K562 (cell line): ENCODE measurements at regions not wholly inside any gene's neighbourhood (a gene's known extent, or its start where the extent isn't known, plus 50 kb on each side); places are given as distances from the start of the nearest gene placed in this dataset.

ENCODE experiments used
- ATAC-seq: fragments of 200-7000 bp; cut with Tn5 transposase; 3 replicates; pipeline ENCODE4 v1.9.1; 2020; ENCODE audit warnings: moderate library complexity
- BruUV-seq: library from RNA; stranded (reverse); fragments of 400-500 nt; replicated peaks from 2 replicates; lab custom pipeline; 2021; lab: Mats Ljungman, UMichigan
- CTCF ChIA-PET: fragments of 300-600 bp; formaldehyde crosslinking; extraction: SDS; loops from one replicate; lab custom pipeline; 2021; ENCODE audit warnings: low intra/inter-chr PET ratio; lab: Yijun Ruan, JAX
- POLR2A ChIA-PET: fragments of 300-600, 350-650 bp; sonication (Branson Sonifier 250); formaldehyde crosslinking; extraction: SDS; loops from one replicate; lab custom pipeline; 2021; ENCODE audit warnings: antibody characterized with exemption, inconsistent platforms; lab: Yijun Ruan, JAX
- DNase-seq, 4 experiments: peaks; one replicate each; pipeline versions ENCODE4 v3.0.0 to v3.0.0-alpha.2; 2011 to 2018; ENCODE audit warnings: low spot score in 3 of 4, mixed read lengths in 3 of 4; ENCODE audit errors: extremely low read depth in 1 of 4
- FAIRE-seq: peaks from 2 replicates; lab custom pipeline; 2011; peaks lifted over from hg19 to GRCh38; lab: Jason Lieb, UNC
- H2AFZ ChIP-seq: 2 replicates; pipeline ENCODE4 v1.6.0; 2011; ENCODE audit warnings: low read depth, low read length, control low read depth, inconsistent platforms
- H3K27ac ChIP-seq: fragments of 200-600 bp; 3 replicates; pipeline ENCODE4 v1.8.0; 2011; ENCODE audit warnings: low read depth, mild to moderate bottlenecking, control low read depth, inconsistent platforms, low read length, moderate library complexity, mixed read lengths; ENCODE audit errors: extremely low read depth
- H3K27me3 ChIP-seq, 2 experiments: fragments of 300-600 bp in 1 of 2; 2 replicates in 1 of 2; 3 replicates in 1 of 2; pipeline versions ENCODE4 v1.6.0 to v1.8.0; 2011; ENCODE audit warnings: inconsistent platforms in 2 of 2, low read length in 2 of 2, mild to moderate bottlenecking in 1 of 2, mixed read lengths in 1 of 2, moderate library complexity in 1 of 2; ENCODE audit not compliant: control insufficient read depth in 2 of 2, insufficient read depth in 2 of 2
- H3K36me3 ChIP-seq: fragments of 300-600 bp; 3 replicates; pipeline ENCODE4 v1.8.0; 2011; ENCODE audit warnings: mild to moderate bottlenecking, low read length, inconsistent platforms; ENCODE audit not compliant: control insufficient read depth, insufficient read depth
- H3K4me1 ChIP-seq, 2 experiments: fragments of 200-600 bp in 1 of 2; replicated peaks in 1 of 2; 2 replicates in 1 of 2; 3 replicates in 1 of 2; pipeline versions ENCODE4 v1.5.1 to v1.8.0; 2011; ENCODE audit warnings: inconsistent platforms in 2 of 2, low read length in 2 of 2, mild to moderate bottlenecking in 1 of 2, mixed read lengths in 1 of 2, moderate library complexity in 1 of 2; ENCODE audit not compliant: control insufficient read depth in 2 of 2, insufficient read depth in 2 of 2
- H3K4me2 ChIP-seq: 2 replicates; pipeline ENCODE4 v1.6.1; 2011; ENCODE audit warnings: low read length, control low read depth, inconsistent platforms, mixed read lengths; ENCODE audit not compliant: insufficient read depth
- H3K4me3 ChIP-seq: fragments of 200-600 bp; sonication (generic), shearing (Covaris generic); 2 replicates; pipeline ENCODE4 v1.5.1; 2016; ENCODE audit warnings: control low read depth, inconsistent platforms
- H3K79me2 ChIP-seq: fragments of 200-600 bp; 3 replicates; pipeline ENCODE4 v1.8.0; 2011; ENCODE audit warnings: low read length, inconsistent platforms; ENCODE audit not compliant: control insufficient read depth, insufficient read depth
- H3K9ac ChIP-seq, 2 experiments: 2 replicates each; pipeline versions ENCODE4 v1.6.0 to v1.6.1; 2011; ENCODE audit warnings: low read depth in 2 of 2, low read length in 2 of 2, control low read depth in 1 of 2, inconsistent platforms in 1 of 2, mild to moderate bottlenecking in 1 of 2, mixed read lengths in 1 of 2; ENCODE audit not compliant: insufficient read depth in 1 of 2
- H3K9me1 ChIP-seq: one replicate; pipeline ENCODE4 v1.6.0; 2011; ENCODE audit warnings: inconsistent platforms, mild to moderate bottlenecking, low read length, moderate library complexity; ENCODE audit not compliant: control insufficient read depth, insufficient read depth
- H3K9me3 ChIP-seq: replicated peaks from 2 replicates; pipeline ENCODE4 v1.5.1; 2011; ENCODE audit warnings: low read depth, low read length, inconsistent platforms; ENCODE audit not compliant: control insufficient read depth, insufficient read depth
- H4K20me1 ChIP-seq: replicated peaks from 2 replicates; pipeline ENCODE4 v1.6.1; 2011; ENCODE audit warnings: low read length, inconsistent platforms, mixed read lengths; ENCODE audit not compliant: control insufficient read depth, insufficient read depth
- BCOR ChIP-seq: fragments of 450-650 bp; IDR thresholded peaks from 2 replicates; pipeline ENCODE4 v1.6.1; 2016
- BRD4 ChIP-seq: fragments of 200-600 bp; sonication (generic); IDR thresholded peaks from 2 replicates; pipeline ENCODE4 v1.6.1; 2017; ENCODE audit warnings: inconsistent platforms
- CCAR2 ChIP-seq: fragments of 200-400 bp; formaldehyde crosslinking; IDR thresholded peaks from 2 replicates; pipeline ENCODE4 v1.6.1; 2017; ENCODE audit warnings: mild to moderate bottlenecking, low read depth, low read length
- GABPA ChIP-seq: fragments of 200-800 bp; sonication (Bioruptor generic); conservative IDR thresholded peaks from 2 replicates; pipeline ENCODE4 v1.6.1; 2016; ENCODE audit warnings: low read depth, missing genetic modification characterization, missing compliant biosample characterization
- HSF4 ChIP-seq: fragments of 250-450 bp; sonication (Bioruptor Pico); IDR thresholded peaks from 2 replicates; pipeline ENCODE4 v2.1.2; 2022; ENCODE audit warnings: mild to moderate bottlenecking, moderate library complexity, borderline replicate concordance
- MTA3 ChIP-seq: fragments of 450-650 bp; formaldehyde crosslinking; IDR thresholded peaks from 2 replicates; pipeline ENCODE4 v1.6.1; 2017; ENCODE audit warnings: mild to moderate bottlenecking, borderline replicate concordance
- PML ChIP-seq: IDR thresholded peaks from 2 replicates; pipeline ENCODE4 v1.6.1; 2012; ENCODE audit warnings: low read length, inconsistent platforms
- PTRF ChIP-seq: fragments of 450-650 bp; IDR thresholded peaks from 2 replicates; pipeline ENCODE4 v1.6.1; 2016; ENCODE audit warnings: mild to moderate bottlenecking, missing genetic modification characterization, missing compliant biosample characterization
- TARDBP ChIP-seq: fragments of 450-650 bp; IDR thresholded peaks from 2 replicates; pipeline ENCODE4 v1.6.1; 2016
- ZBTB8A ChIP-seq: fragments of 450-650 bp; IDR thresholded peaks from 2 replicates; pipeline ENCODE4 v1.6.1; 2018; ENCODE audit warnings: mild to moderate bottlenecking, moderate library complexity; ENCODE audit not compliant: partially characterized antibody
- ZNF24 ChIP-seq: fragments of 450-650 bp; IDR thresholded peaks from 2 replicates; pipeline ENCODE4 v1.6.1; 2016
- ZNF766 ChIP-seq: fragments of 200-800 bp; sonication (Bioruptor generic); conservative IDR thresholded peaks from 2 replicates; pipeline ENCODE4 v1.6.1; 2016; ENCODE audit warnings: missing genetic modification characterization, missing compliant biosample characterization
- WGBS: fragments of 100-300 bp; shearing (Covaris generic); methylation state at CpG from one replicate; pipeline ENCODE4 v1.1.6; 2016; ENCODE audit warnings: low coverage, mixed read lengths; ENCODE audit not compliant: insufficient coverage; ENCODE audit errors: missing lambda C conversion rate; 5-methylcytosine and 5-hydroxymethylcytosine counted together
- in situ Hi-C: fragments of 300-500 bp; cut with MboI; formaldehyde crosslinking; loops from 4 replicates; pipeline ENCODE4 v1.15.0; 2018; ENCODE audit warnings: inconsistent platforms, mixed read lengths
- intact Hi-C: fragments of 100-400 bp; cut with micrococcal nuclease; formaldehyde crosslinking; loops from 2 replicates; pipeline ENCODE4 v1.14.2; 2022
- TF ChIP-seq, protein P1 (sequence below): sonication (generic); formaldehyde crosslinking; IDR thresholded peaks from 2 replicates; pipeline ENCODE4 v1.8.0; 2022; ENCODE audit warnings: mild to moderate bottlenecking, missing genetic modification reagents, borderline replicate concordance
- TF ChIP-seq, protein P2 (sequence below): IDR thresholded peaks from 2 replicates; pipeline ENCODE4 v1.6.1; 2011; ENCODE audit warnings: borderline replicate concordance, low read depth, mild to moderate bottlenecking, moderate library complexity, low read length; ENCODE audit not compliant: insufficient read depth, poor library complexity, severe bottlenecking
- TF ChIP-seq, protein P3 (sequence below): fragments of 250-450 bp; sonication (Bioruptor Pico); IDR thresholded peaks from 2 replicates; pipeline ENCODE4 v1.4.0; 2020; ENCODE audit warnings: mild to moderate bottlenecking
- TF ChIP-seq, protein P4 (sequence below): sonication (generic); formaldehyde crosslinking; IDR thresholded peaks from 2 replicates; pipeline ENCODE4 v1.8.0; 2022; ENCODE audit warnings: mild to moderate bottlenecking, missing genetic modification reagents

DNA sequence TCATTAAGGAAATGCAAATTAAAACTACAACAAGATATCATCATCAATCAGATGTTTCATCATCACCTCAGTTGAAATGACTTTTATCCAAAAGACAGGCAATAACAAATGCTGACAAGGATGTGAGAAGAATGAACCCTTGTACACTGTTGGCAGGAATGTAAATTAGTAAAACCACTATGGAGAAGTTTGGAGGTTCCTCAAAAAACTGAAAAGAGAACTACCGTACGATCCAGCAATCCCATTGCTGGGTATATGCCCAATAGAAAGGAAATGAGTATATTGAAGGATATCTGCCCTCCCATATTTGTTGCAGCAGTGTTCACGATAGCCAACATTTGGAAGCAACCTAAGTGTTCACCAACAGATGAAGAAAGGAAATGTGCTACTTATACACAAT lies 50.6 kb upstream of the STARD8 start:
- in situ Hi-C loops, result no loop called here
- intact Hi-C loops, result no loop called here

More for the DNA sequence above, 50.6 kb upstream of the STARD8 start:
- no peaks in the 10 kb centered on the region for H4K20me1 ChIP-seq
- WGBS, result 82% methylated on average over 3 of the region's 3 CpGs
- H3K27me3 ChIP-seq, result no peaks in the 10 kb centered on the region
- POLR2A ChIA-PET, result no interaction called here
- TF ChIP-seq PTRF (no peak), HSF4 (CRISPR knock-in tag) (no peak), BCOR (no peak), ZNF24 (no peak), CCAR2 (no peak), ZBTB8A (no peak), PML (no peak), MTA3 (no peak), TARDBP (no peak), GABPA (tag) (no peak), BRD4 (no peak), ZNF766 (CRISPR knock-in tag) (no peak)
- TF ChIP-seq, protein P1, sequence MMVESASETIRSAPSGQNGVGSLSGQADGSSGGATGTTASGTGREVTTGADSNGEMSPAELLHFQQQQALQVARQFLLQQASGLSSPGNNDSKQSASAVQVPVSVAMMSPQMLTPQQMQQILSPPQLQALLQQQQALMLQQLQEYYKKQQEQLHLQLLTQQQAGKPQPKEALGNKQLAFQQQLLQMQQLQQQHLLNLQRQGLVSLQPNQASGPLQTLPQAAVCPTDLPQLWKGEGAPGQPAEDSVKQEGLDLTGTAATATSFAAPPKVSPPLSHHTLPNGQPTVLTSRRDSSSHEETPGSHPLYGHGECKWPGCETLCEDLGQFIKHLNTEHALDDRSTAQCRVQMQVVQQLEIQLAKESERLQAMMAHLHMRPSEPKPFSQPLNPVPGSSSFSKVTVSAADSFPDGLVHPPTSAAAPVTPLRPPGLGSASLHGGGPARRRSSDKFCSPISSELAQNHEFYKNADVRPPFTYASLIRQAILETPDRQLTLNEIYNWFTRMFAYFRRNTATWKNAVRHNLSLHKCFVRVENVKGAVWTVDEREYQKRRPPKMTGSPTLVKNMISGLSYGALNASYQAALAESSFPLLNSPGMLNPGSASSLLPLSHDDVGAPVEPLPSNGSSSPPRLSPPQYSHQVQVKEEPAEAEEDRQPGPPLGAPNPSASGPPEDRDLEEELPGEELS (CRISPR knock-in tag), result no peak
- TF ChIP-seq, protein P2, sequence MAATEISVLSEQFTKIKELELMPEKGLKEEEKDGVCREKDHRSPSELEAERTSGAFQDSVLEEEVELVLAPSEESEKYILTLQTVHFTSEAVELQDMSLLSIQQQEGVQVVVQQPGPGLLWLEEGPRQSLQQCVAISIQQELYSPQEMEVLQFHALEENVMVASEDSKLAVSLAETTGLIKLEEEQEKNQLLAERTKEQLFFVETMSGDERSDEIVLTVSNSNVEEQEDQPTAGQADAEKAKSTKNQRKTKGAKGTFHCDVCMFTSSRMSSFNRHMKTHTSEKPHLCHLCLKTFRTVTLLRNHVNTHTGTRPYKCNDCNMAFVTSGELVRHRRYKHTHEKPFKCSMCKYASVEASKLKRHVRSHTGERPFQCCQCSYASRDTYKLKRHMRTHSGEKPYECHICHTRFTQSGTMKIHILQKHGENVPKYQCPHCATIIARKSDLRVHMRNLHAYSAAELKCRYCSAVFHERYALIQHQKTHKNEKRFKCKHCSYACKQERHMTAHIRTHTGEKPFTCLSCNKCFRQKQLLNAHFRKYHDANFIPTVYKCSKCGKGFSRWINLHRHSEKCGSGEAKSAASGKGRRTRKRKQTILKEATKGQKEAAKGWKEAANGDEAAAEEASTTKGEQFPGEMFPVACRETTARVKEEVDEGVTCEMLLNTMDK, result no peak
- TF ChIP-seq, protein P3, sequence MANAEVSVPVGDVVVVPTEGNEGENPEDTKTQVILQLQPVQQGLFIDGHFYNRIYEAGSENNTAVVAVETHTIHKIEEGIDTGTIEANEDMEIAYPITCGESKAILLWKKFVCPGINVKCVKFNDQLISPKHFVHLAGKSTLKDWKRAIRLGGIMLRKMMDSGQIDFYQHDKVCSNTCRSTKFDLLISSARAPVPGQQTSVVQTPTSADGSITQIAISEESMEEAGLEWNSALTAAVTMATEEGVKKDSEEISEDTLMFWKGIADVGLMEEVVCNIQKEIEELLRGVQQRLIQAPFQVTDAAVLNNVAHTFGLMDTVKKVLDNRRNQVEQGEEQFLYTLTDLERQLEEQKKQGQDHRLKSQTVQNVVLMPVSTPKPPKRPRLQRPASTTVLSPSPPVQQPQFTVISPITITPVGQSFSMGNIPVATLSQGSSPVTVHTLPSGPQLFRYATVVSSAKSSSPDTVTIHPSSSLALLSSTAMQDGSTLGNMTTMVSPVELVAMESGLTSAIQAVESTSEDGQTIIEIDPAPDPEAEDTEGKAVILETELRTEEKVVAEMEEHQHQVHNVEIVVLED (CRISPR knock-in tag), result no peak
- TF ChIP-seq, protein P4, sequence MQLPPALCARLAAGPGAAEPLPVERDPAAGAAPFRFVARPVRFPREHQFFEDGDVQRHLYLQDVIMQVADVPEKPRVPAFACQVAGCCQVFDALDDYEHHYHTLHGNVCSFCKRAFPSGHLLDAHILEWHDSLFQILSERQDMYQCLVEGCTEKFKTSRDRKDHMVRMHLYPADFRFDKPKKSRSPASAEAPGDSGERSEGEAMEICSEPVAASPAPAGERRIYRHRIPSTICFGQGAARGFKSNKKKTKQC (CRISPR knock-in tag), result no peak
- H3K79me2 ChIP-seq, result no peaks in the 10 kb centered on the region
- FAIRE-seq (no peak), DNase-seq (no peak), ATAC-seq (no peak)
- BruUV-seq, result no TSS peak
- H3K36me3 ChIP-seq, result no peaks in the 10 kb centered on the region
- H3K27ac ChIP-seq, result no peak overlapping the region
- H3K4me1 ChIP-seq, result no peaks in the 10 kb centered on the region
- H3K9me3 ChIP-seq, result no peaks in the 10 kb centered on the region
- no peaks in the 10 kb centered on the region for H3K9me1 ChIP-seq
- no peak overlapping the region for H3K4me3 ChIP-seq
- H3K4me2 ChIP-seq, result no peak overlapping the region
- H3K9ac ChIP-seq, result no peak overlapping the region
- no peak overlapping the region for H2AFZ ChIP-seq
- CTCF ChIA-PET, result no interaction called here
